ENCODE measurements at regions not wholly inside any gene's neighbourhood (a gene's known extent, or its start where the extent isn't known, plus 50 kb on each side); places are given as distances from the start of the nearest gene placed in this dataset.

DNA sequence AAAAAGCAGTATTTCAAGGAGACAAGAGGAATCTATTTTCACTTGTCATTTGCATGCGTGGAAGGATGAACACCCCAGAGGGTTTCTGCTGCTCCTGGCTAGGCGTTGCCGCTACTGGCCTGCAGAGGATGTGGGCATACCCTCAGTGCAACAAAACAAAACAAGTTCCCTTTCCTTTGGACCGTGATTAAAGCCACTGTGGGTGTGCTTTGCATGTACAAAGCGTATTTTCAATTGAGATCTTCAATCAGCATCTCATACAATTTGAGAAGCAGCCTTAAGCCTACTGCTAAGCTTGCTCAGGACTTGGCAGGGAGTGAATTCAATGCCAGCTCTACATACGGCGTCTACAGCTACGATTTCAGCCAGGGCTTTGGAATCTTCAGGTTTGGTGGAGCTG is 298.4 kb downstream of the LPIN1 start:
- Histone ChIP-seq H3K79me2 (ENCODE audit: control insufficient read depth, insufficient read depth, low read length) (no peaks in the 10 kb centered on the region), H3K9me3 (ENCODE audit: control insufficient read depth, low read depth, low read length) (peaks cover 4% of the 10 kb centered on the region), H3K4me3 (ENCODE audit: control insufficient read depth in 2 of 3, extremely low read depth in 1 of 3, insufficient read depth in 2 of 3, low read depth in 1 of 3, low read length in 3 of 3) (no peak overlapping the region), H3K36me3 (ENCODE audit: control insufficient read depth in 2 of 2, extremely low read depth in 1 of 2, insufficient read depth in 2 of 2, low read length in 2 of 2) (no peaks in the 10 kb centered on the region), H2AFZ (ENCODE audit: control insufficient read depth, low read length) (no peak overlapping the region), H3K4me2 (ENCODE audit: control insufficient read depth, extremely low read depth, insufficient read depth, low read depth, low read length) (no peak overlapping the region), H3K4me1 (ENCODE audit: control insufficient read depth, extremely low read depth, insufficient read depth, low read length) (peaks cover 5% of the 10 kb centered on the region), H3K27me3 (ENCODE audit: control insufficient read depth, extremely low read depth, insufficient read depth, low read length) (no peaks in the 10 kb centered on the region), H3K27ac (ENCODE audit: control insufficient read depth, insufficient read depth, low read length) (no peak overlapping the region), H4K20me1 (ENCODE audit: control insufficient read depth, extremely low read depth, insufficient read depth, low read length) (no peaks in the 10 kb centered on the region), H3K9me1 (ENCODE audit: control insufficient read depth, extremely low read depth, insufficient read depth, low read length) (no peaks in the 10 kb centered on the region), H3K9ac (ENCODE audit: control insufficient read depth, extremely low read depth, insufficient read depth, low read length) (no peak overlapping the region)
- dilution Hi-C loops (cut with MboI; ENCODE audit: extremely low pct_ligation_motif_present, low sequenced_read_pairs) = no loop called here
- TF ChIP-seq EZH2 (IDR thresholded peaks at IDR 0.05; ENCODE audit: low read length) = no peak
- TF ChIP-seq, protein P1, sequence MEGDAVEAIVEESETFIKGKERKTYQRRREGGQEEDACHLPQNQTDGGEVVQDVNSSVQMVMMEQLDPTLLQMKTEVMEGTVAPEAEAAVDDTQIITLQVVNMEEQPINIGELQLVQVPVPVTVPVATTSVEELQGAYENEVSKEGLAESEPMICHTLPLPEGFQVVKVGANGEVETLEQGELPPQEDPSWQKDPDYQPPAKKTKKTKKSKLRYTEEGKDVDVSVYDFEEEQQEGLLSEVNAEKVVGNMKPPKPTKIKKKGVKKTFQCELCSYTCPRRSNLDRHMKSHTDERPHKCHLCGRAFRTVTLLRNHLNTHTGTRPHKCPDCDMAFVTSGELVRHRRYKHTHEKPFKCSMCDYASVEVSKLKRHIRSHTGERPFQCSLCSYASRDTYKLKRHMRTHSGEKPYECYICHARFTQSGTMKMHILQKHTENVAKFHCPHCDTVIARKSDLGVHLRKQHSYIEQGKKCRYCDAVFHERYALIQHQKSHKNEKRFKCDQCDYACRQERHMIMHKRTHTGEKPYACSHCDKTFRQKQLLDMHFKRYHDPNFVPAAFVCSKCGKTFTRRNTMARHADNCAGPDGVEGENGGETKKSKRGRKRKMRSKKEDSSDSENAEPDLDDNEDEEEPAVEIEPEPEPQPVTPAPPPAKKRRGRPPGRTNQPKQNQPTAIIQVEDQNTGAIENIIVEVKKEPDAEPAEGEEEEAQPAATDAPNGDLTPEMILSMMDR (optimal IDR thresholded peaks at IDR 0.05 in 1 of 3, IDR thresholded peaks at IDR 0.05 in 1 of 3, conservative IDR thresholded peaks at IDR 0.05 in 1 of 3; ENCODE audit: extremely low read depth in 1 of 3, insufficient read depth in 2 of 3, low read length in 3 of 3) = no peak
- FAIRE-seq (no peak), DNase-seq (ENCODE audit: low read depth, low spot score) (no peak)

- no peaks in the 10 kb centered on the region for H4K20me1 ChIP-seq (ENCODE audit: control insufficient read depth, extremely low read depth, insufficient read depth, low read length)
- H3K27me3 ChIP-seq (ENCODE audit: control insufficient read depth, extremely low read depth, insufficient read depth, low read length) = no peaks in the 10 kb centered on the region
- H2AFZ ChIP-seq (ENCODE audit: control insufficient read depth, low read length) = no peak overlapping the region
- FAIRE-seq (no peak), DNase-seq (ENCODE audit: low read depth, low spot score) (no peak)
- peaks cover 5% of the 10 kb centered on the region for H3K4me1 ChIP-seq (ENCODE audit: control insufficient read depth, extremely low read depth, insufficient read depth, low read length)
- no peaks in the 10 kb centered on the region for H3K9me3 ChIP-seq (ENCODE audit: control insufficient read depth, low read depth, low read length)
- no peak overlapping the region for H3K27ac ChIP-seq (ENCODE audit: control insufficient read depth, insufficient read depth, low read length)
- dilution Hi-C loops (cut with MboI; ENCODE audit: extremely low pct_ligation_motif_present, low sequenced_read_pairs) = no loop called here
- no peak overlapping the region for H3K9ac ChIP-seq (ENCODE audit: control insufficient read depth, extremely low read depth, insufficient read depth, low read length)
- H3K4me3 ChIP-seq (ENCODE audit: control insufficient read depth in 2 of 3, extremely low read depth in 1 of 3, insufficient read depth in 2 of 3, low read depth in 1 of 3, low read length in 3 of 3) = no peak overlapping the region
- H3K36me3 ChIP-seq (ENCODE audit: control insufficient read depth in 2 of 2, extremely low read depth in 1 of 2, insufficient read depth in 2 of 2, low read length in 2 of 2) = no peaks in the 10 kb centered on the region
- no peak for TF ChIP-seq EZH2 (IDR thresholded peaks at IDR 0.05; ENCODE audit: low read length)
- TF ChIP-seq, protein P1 (optimal IDR thresholded peaks at IDR 0.05 in 1 of 3, IDR thresholded peaks at IDR 0.05 in 1 of 3, conservative IDR thresholded peaks at IDR 0.05 in 1 of 3; ENCODE audit: extremely low read depth in 1 of 3, insufficient read depth in 2 of 3, low read length in 3 of 3) = no peak
- H3K79me2 ChIP-seq (ENCODE audit: control insufficient read depth, insufficient read depth, low read length) = no peaks in the 10 kb centered on the region
- no peaks in the 10 kb centered on the region for H3K9me1 ChIP-seq (ENCODE audit: control insufficient read depth, extremely low read depth, insufficient read depth, low read length)
- H3K4me2 ChIP-seq (ENCODE audit: control insufficient read depth, extremely low read depth, insufficient read depth, low read depth, low read length) = peak overlapping the region; percentile 10
Observed at GRCh38 chr2:12045864-12046291, 299.4 kb downstream of the LPIN1 start.
